Right atrium auricular region (tissue), 2 donors: ENCODE measurements at regions not wholly inside any gene's neighbourhood (a gene's known extent, or its start where the extent isn't known, plus 50 kb on each side); places are given as distances from the start of the nearest gene placed in this dataset.

Experiments
- DNase-seq: peaks from one replicate; pipeline ENCODE4 v3.0.0-alpha.2; 2019; ENCODE audit warnings: low spot score
- H3K27ac ChIP-seq, 2 donors: fragments of 200-600 bp; sonication (generic); 1 replicate in 1 of 2; 2 replicates in 1 of 2; pipeline ENCODE4 v1.5.1; 2016 to 2019
- H3K27me3 ChIP-seq, 2 donors: fragments of 200-600 bp; sonication (generic); one replicate each; pipeline versions ENCODE4 v1.5.1 to v1.6.0; 2017 to 2019
- H3K36me3 ChIP-seq: fragments of 200-600 bp; sonication (generic); one replicate; pipeline ENCODE4 v1.5.1; 2016
- H3K4me1 ChIP-seq, 2 donors: fragments of 200-600 bp; sonication (generic); one replicate each; pipeline versions ENCODE4 v1.5.1 to v1.6.0; 2017 to 2019
- H3K4me3 ChIP-seq, 2 donors: fragments of 200-600 bp; sonication (generic); 1 replicate in 1 of 2; 2 replicates in 1 of 2; pipeline ENCODE4 v1.5.1; 2017 to 2019; ENCODE audit warnings: mild to moderate bottlenecking in 1 of 2, moderate library complexity in 1 of 2
- H3K9me3 ChIP-seq, 2 donors: fragments of 200-600 bp; sonication (generic); one replicate each; pipeline ENCODE4 v1.5.1; 2019
- TF ChIP-seq, protein P1 (sequence below), 2 donors: fragments of 200-600 bp; sonication (generic); IDR thresholded peaks; one replicate each; pipeline ENCODE4 v1.5.1; 2019; ENCODE audit warnings: antibody characterized with exemption in 2 of 2

DNA sequence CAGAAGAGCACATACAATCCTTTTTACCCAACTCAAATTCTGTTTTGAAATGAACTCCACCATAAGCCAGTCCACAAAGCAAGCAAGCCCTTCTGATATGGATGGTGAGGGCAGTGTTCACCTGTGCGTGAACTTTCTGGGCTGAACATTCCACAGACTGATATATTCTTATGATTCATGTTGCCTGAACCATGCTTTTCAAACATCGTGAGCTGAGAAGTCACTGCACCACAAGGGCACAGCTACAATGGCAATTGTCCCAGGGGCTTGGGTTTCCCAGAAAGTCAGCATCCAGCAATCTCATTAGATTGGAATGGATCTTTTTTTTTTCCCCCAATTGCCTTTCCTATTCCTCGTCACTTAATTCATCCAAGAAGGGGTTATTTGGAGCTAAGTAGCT is 86.9 kb upstream of the ZNF438 start:
- Histone ChIP-seq H3K27me3 (no peaks in the 10 kb centered on the region), H3K4me1 (peaks cover 0 to 6% of the 10 kb centered on the region in 2 donors), H3K27ac (no peak overlapping the region), H3K9me3 (no peaks in the 10 kb centered on the region), H3K4me3 (no peak overlapping the region), H3K36me3 (no peaks in the 10 kb centered on the region)
- no peak for DNase-seq
- TF ChIP-seq, protein P1, sequence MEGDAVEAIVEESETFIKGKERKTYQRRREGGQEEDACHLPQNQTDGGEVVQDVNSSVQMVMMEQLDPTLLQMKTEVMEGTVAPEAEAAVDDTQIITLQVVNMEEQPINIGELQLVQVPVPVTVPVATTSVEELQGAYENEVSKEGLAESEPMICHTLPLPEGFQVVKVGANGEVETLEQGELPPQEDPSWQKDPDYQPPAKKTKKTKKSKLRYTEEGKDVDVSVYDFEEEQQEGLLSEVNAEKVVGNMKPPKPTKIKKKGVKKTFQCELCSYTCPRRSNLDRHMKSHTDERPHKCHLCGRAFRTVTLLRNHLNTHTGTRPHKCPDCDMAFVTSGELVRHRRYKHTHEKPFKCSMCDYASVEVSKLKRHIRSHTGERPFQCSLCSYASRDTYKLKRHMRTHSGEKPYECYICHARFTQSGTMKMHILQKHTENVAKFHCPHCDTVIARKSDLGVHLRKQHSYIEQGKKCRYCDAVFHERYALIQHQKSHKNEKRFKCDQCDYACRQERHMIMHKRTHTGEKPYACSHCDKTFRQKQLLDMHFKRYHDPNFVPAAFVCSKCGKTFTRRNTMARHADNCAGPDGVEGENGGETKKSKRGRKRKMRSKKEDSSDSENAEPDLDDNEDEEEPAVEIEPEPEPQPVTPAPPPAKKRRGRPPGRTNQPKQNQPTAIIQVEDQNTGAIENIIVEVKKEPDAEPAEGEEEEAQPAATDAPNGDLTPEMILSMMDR (IDR thresholded peaks at IDR 0.05), result no peak

DNA sequence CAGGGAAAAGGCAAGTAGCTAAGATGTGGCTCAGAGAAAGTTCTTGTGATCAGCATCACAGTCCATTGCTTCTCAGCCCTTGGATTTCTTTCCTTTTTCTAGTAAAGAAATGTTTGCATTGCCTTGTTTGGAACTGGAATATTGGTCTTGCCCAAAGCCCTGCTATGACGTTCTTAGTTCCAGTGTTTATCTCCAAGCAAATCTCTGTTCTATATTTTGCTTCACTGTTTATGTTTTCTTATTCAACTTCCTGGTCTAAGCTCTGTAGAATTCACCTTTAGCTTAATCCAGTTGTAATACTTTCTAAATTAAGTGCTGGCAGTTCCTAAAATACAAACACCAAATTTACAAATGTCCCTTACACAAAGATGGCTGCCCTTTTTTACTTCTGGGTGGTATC is 88.7 kb upstream of the ZNF438 start:
- TF ChIP-seq, protein P1 (IDR thresholded peaks at IDR 0.05), result no peak
- no peak for DNase-seq
- Histone ChIP-seq H3K36me3 (no peaks in the 10 kb centered on the region), H3K4me1 (peaks cover 0 to 6% of the 10 kb centered on the region in 2 donors), H3K4me3 (no peak overlapping the region), H3K9me3 (no peaks in the 10 kb centered on the region), H3K27me3 (no peaks in the 10 kb centered on the region), H3K27ac (no peak overlapping the region)

DNA sequence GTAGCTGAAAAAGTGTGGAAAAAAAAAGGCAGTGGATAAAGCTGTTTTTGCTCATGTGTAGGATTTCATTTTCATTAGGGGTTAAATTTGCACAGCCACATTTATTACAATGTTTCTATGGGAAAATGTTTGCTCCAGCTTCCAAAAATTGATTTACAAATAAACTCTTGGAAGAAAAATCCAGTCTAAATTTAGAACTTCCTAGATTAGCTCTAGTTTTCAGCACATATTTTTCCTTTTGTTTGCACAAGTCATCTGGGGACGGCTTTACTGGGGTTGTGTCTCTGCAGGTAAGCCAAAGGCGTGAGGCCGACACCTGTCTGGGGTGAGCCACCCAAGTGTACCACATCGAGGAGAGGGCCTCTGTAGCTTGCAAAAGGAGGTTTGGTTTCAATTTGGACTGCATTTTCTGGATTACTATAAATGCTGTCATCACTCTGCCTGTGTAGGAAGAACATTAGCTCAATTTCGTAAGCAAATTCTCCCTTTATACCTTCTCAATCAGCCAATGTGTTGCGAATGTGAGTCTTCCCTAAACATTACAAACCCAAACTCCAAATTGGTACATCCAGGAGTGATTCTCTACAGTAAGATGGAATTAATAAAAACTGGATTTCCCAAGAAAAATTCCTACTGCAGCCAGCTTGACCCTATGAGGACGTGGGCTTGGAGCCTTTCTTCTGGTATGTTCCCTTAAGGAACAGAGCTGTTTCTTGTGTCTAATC is 89.5 kb upstream of the ZNF438 start:
- DNase-seq, result no peak
- H3K9me3 ChIP-seq, result no peaks in the 10 kb centered on the region
- no peaks in the 10 kb centered on the region for H3K27me3 ChIP-seq
- H3K27ac ChIP-seq, result no peak overlapping the region
- no peaks in the 10 kb centered on the region for H3K36me3 ChIP-seq
- H3K4me3 ChIP-seq, result no peak overlapping the region
- peaks cover 0 to 6% of the 10 kb centered on the region in 2 donors for H3K4me1 ChIP-seq
- TF ChIP-seq, protein P1 (IDR thresholded peaks at IDR 0.05), result no peak

DNA sequence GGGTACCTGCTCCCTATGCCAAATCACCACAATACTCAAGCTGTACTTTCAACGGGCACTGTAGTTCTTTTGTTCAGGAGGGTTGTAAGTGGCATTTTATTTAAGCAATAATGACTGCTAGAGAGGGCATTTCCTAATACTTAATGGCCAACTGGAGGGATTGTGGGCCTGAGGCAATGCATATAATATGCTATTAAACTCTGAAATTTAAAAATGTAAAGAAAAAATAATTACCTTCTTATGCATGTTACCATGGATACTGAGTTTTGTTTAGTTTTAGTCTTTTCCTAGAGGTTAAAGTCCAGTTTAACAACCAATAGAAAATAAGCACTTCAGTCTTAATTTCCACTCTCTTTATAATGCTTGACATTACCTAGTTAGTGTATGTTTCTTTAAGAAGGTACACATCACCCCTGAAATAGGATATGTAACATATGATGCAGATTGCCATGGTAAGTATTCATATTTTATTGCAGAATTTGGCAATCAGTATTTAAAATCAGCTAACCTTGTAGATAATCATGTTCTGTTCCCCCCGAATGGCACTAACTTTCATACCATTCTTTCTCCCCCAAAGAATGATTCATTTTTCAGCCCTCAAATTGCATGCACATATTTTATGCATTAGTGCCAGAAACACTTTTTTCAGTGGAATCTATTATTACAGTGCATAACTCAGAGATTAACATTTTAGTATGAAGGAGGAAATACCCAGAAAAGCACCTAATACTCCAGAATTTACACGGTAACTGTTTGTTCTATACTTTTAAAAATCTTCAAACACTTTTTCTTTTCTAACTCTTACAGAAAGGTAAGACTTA is 90.3 kb upstream of the ZNF438 start:
- Histone ChIP-seq H3K4me1 (peaks cover 0 to 6% of the 10 kb centered on the region in 2 donors), H3K9me3 (no peaks in the 10 kb centered on the region), H3K4me3 (no peak overlapping the region), H3K27ac (no peak overlapping the region), H3K27me3 (no peaks in the 10 kb centered on the region), H3K36me3 (no peaks in the 10 kb centered on the region)
- TF ChIP-seq, protein P1 (IDR thresholded peaks at IDR 0.05), result no peak
- no peak for DNase-seq

DNA sequence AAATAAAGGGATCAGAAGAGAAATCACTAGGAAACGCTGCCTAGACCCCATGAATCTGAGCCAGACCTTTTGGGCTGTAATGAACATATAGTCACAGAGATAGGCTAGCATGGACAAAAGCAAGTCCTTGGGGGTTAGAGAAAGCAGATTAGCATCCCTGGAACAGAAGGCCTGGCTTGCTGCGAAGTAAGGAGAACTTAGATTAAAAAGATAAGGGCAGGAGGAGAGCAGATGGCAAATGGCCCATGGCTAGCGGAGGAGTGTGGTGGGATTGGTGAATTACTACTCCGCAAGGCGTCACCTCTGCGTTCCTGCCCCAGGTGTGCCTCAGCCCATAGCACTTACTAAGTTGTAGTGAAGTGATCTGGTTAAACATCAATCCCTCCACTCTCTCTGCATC is 92.3 kb upstream of the ZNF438 start:
- H3K27ac ChIP-seq, result no peak overlapping the region
- no peaks in the 10 kb centered on the region for H3K27me3 ChIP-seq
- no peaks in the 10 kb centered on the region for H3K9me3 ChIP-seq
- no peak for DNase-seq
- no peak overlapping the region for H3K4me3 ChIP-seq
- H3K36me3 ChIP-seq, result no peaks in the 10 kb centered on the region
- TF ChIP-seq, protein P1 (IDR thresholded peaks at IDR 0.05), result no peak
- H3K4me1 ChIP-seq, result peaks cover 0 to 6% of the 10 kb centered on the region in 2 donors
